H9 (cell line): ENCODE measurements at regions not wholly inside any gene's neighbourhood (a gene's known extent, or its start where the extent isn't known, plus 50 kb on each side); places are given as distances from the start of the nearest gene placed in this dataset.

ENCODE experiments used
- DNase-seq: peaks from one replicate; pipeline ENCODE4 v3.0.0-alpha.2; 2017
- H2AFZ ChIP-seq: one replicate; pipeline ENCODE4 v1.6.1; 2013; ENCODE audit warnings: mild to moderate bottlenecking, low read length, control low read depth, moderate library complexity
- H2AK5ac ChIP-seq: 2 replicates; pipeline ENCODE4 v1.6.1; 2013; ENCODE audit warnings: low read length, control low read depth, mixed read lengths; ENCODE audit not compliant: insufficient read length
- H2BK120ac ChIP-seq: one replicate; pipeline ENCODE4 v1.6.1; 2013; ENCODE audit warnings: low read depth, mild to moderate bottlenecking, low read length, control low read depth, inconsistent platforms; ENCODE audit not compliant: poor library complexity, severe bottlenecking
- H2BK12ac ChIP-seq: 2 replicates; pipeline ENCODE4 v1.6.1; 2013; ENCODE audit warnings: low read length, control low read depth, mixed read lengths, low read depth; ENCODE audit not compliant: insufficient read length
- H2BK15ac ChIP-seq: 2 replicates; pipeline ENCODE4 v1.6.1; 2013; ENCODE audit warnings: low read depth, low read length, control low read depth
- H2BK20ac ChIP-seq: one replicate; pipeline ENCODE4 v1.6.1; 2013; ENCODE audit warnings: low read depth, mild to moderate bottlenecking, low read length, control low read depth, inconsistent platforms; ENCODE audit not compliant: poor library complexity, severe bottlenecking
- H2BK5ac ChIP-seq: 2 replicates; pipeline ENCODE4 v1.6.1; 2013; ENCODE audit warnings: low read length, control low read depth, mixed read lengths; ENCODE audit not compliant: insufficient read length
- H3K14ac ChIP-seq: 2 replicates; pipeline ENCODE4 v1.6.1; 2013; ENCODE audit warnings: low read length, control low read depth; ENCODE audit not compliant: insufficient read depth
- H3K18ac ChIP-seq: 2 replicates; pipeline ENCODE4 v1.6.1; 2013; ENCODE audit warnings: low read depth, mild to moderate bottlenecking, mixed read lengths, low read length, control low read depth; ENCODE audit not compliant: insufficient read length
- H3K23ac ChIP-seq: 2 replicates; pipeline ENCODE4 v1.6.1; 2013; ENCODE audit warnings: low read length, control low read depth, mixed read lengths, low read depth; ENCODE audit not compliant: insufficient read length
- H3K23me2 ChIP-seq: 2 replicates; pipeline ENCODE4 v1.6.1; 2013; ENCODE audit warnings: low read depth, mild to moderate bottlenecking, mixed read lengths, low read length, control low read depth; ENCODE audit not compliant: insufficient read length, poor library complexity, severe bottlenecking
- H3K27ac ChIP-seq: 2 replicates; pipeline ENCODE4 v1.5.1; 2013; ENCODE audit warnings: low read length, control low read depth, mixed read lengths, low read depth; ENCODE audit not compliant: insufficient read length
- H3K27me3 ChIP-seq: 2 replicates; pipeline ENCODE4 v1.6.1; 2013; ENCODE audit warnings: low read length, control low read depth, inconsistent platforms; ENCODE audit not compliant: insufficient read depth
- H3K4ac ChIP-seq: 2 replicates; pipeline ENCODE4 v1.6.1; 2013; ENCODE audit warnings: low read depth, mild to moderate bottlenecking, control low read depth, inconsistent platforms, low read length, moderate library complexity
- H3K4me1 ChIP-seq: 2 replicates; pipeline ENCODE4 v1.6.1; 2013; ENCODE audit warnings: low read length, control low read depth, inconsistent platforms; ENCODE audit not compliant: insufficient read depth
- H3K4me2 ChIP-seq: 2 replicates; pipeline ENCODE4 v1.6.1; 2013; ENCODE audit warnings: low read length, control low read depth, mixed read lengths; ENCODE audit not compliant: insufficient read length, insufficient read depth
- H3K56ac ChIP-seq: 2 replicates; pipeline ENCODE4 v1.6.1; 2013; ENCODE audit warnings: low read depth, mild to moderate bottlenecking, mixed read lengths, low read length, control low read depth; ENCODE audit not compliant: insufficient read length
- H3K79me1 ChIP-seq: 2 replicates; pipeline ENCODE4 v1.6.1; 2013; ENCODE audit warnings: low read depth, mild to moderate bottlenecking, moderate library complexity, low read length, control low read depth, inconsistent platforms; ENCODE audit not compliant: insufficient read depth, poor library complexity, severe bottlenecking
- H3K79me2 ChIP-seq: 2 replicates; pipeline ENCODE4 v1.6.1; 2013; ENCODE audit warnings: low read length, control low read depth, inconsistent platforms; ENCODE audit not compliant: insufficient read depth
- H3K9ac ChIP-seq: 2 replicates; pipeline ENCODE4 v1.6.1; 2013; ENCODE audit warnings: low read length, control low read depth, mixed read lengths; ENCODE audit not compliant: insufficient read length; ENCODE audit errors: extremely low read depth
- H3K9me3 ChIP-seq: one replicate; pipeline ENCODE4 v1.6.1; 2013; ENCODE audit warnings: low read depth, low read length, inconsistent platforms; ENCODE audit not compliant: control insufficient read depth
- H3T11ph ChIP-seq: one replicate; pipeline ENCODE4 v1.6.1; 2013; ENCODE audit warnings: mild to moderate bottlenecking, low read length, control low read depth, inconsistent platforms
- H4K20me1 ChIP-seq: one replicate; pipeline ENCODE4 v1.6.1; 2013; ENCODE audit not compliant: control insufficient read depth, insufficient read length, insufficient read depth
- H4K5ac ChIP-seq: 2 replicates; pipeline ENCODE4 v1.6.1; 2013; ENCODE audit warnings: low read depth, mild to moderate bottlenecking, mixed read lengths, low read length, control low read depth; ENCODE audit not compliant: insufficient read length
- H4K8ac ChIP-seq: replicated peaks from 2 replicates; pipeline ENCODE4 v1.6.1; 2013; ENCODE audit warnings: low read length, control low read depth, mixed read lengths, low read depth; ENCODE audit not compliant: insufficient read length
- H4K91ac ChIP-seq: 2 replicates; pipeline ENCODE4 v1.6.1; 2013; ENCODE audit warnings: low read depth, mild to moderate bottlenecking, moderate library complexity, mixed read lengths, low read length, control low read depth; ENCODE audit not compliant: insufficient read length
- H3K27ac Mint-ChIP-seq, 3 experiments: 2 replicates in 2 of 3; 3 replicates in 1 of 3; pipeline ENCODE4 v1.8.0; 2020 to 2021; ENCODE audit warnings: mixed read lengths in 3 of 3, mild to moderate bottlenecking in 1 of 3, moderate library complexity in 1 of 3
- H3K27me3 Mint-ChIP-seq: 2 replicates; pipeline ENCODE4 v1.8.0; 2021; ENCODE audit warnings: low read depth, mild to moderate bottlenecking, moderate library complexity, mixed read lengths
- H3K36me3 Mint-ChIP-seq, 3 experiments: 2 replicates in 2 of 3; 3 replicates in 1 of 3; pipeline ENCODE4 v1.8.0; 2020 to 2021; ENCODE audit warnings: low read depth in 3 of 3, mixed read lengths in 3 of 3; ENCODE audit not compliant: insufficient read depth in 1 of 3
- H3K4me1 Mint-ChIP-seq, 2 experiments: 2 replicates each; pipeline ENCODE4 v1.8.0; 2020; ENCODE audit warnings: mixed read lengths in 2 of 2
- H3K4me3 Mint-ChIP-seq, 2 experiments: 2 replicates in 1 of 2; 3 replicates in 1 of 2; pipeline ENCODE4 v1.8.0; 2020 to 2021; ENCODE audit warnings: mild to moderate bottlenecking in 2 of 2, mixed read lengths in 2 of 2, moderate library complexity in 1 of 2
- H3K9me3 Mint-ChIP-seq, 2 experiments: 2 replicates in 1 of 2; 3 replicates in 1 of 2; pipeline ENCODE4 v1.8.0; 2020; ENCODE audit warnings: mild to moderate bottlenecking in 2 of 2, mixed read lengths in 2 of 2, moderate library complexity in 1 of 2
- CTCF ChIP-seq: fragments of 200-600 bp; sonication (generic); conservative IDR thresholded peaks from 3 replicates; pipeline ENCODE4 v1.8.0; 2021; ENCODE audit warnings: antibody characterized with exemption, mild to moderate bottlenecking

DNA sequence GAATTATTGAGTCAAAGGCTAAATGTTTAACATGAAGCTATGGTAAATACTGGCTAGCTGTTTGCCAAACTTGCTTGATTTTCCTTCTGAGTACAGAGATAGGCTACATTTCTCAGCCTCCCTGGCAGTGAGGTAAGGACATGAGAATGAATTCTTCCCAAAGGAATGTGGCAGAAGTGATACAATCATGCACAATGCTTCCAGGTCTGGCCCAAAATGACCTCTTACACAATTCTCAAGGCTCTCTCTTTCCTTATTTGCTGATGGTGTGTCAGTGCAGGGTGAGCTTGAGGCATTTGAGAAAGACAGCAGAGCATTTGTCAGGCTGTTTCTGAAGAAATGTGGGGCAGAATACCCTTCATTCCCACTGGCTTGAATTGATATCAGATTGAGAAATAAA is 95.6 kb upstream of the NABP1 start:
- no peak for TF ChIP-seq CTCF
- no peak overlapping the region for H3K9ac ChIP-seq
- H2AK5ac ChIP-seq: no peak overlapping the region
- no peak overlapping the region for H3K14ac ChIP-seq
- Mint-ChIP-seq H3K4me3 (no peak overlapping the region), H3K4me1 (no peaks in the 10 kb centered on the region), H3K36me3 (no peaks in the 10 kb centered on the region), H3K9me3 (no peaks in the 10 kb centered on the region), H3K27ac (no peak overlapping the region; a peak in 1 of 7 replicates), H3K27me3 (0 out of 2 replicates have a peak, but pooled peaks cover 2% of the 10 kb centered on the region)
- H3K4me1 ChIP-seq: no peaks in the 10 kb centered on the region
- H2BK12ac ChIP-seq: no peak overlapping the region
- H3K79me2 ChIP-seq: no peaks in the 10 kb centered on the region
- no peak overlapping the region for H2BK20ac ChIP-seq
- H3K79me1 ChIP-seq: no peaks in the 10 kb centered on the region
- H2BK5ac ChIP-seq: no peak overlapping the region
- no peaks in the 10 kb centered on the region for H3K9me3 ChIP-seq
- H3K23ac ChIP-seq: no peak overlapping the region
- DNase-seq: no peak
- H4K5ac ChIP-seq: no peak overlapping the region
- H2BK15ac ChIP-seq: no peak overlapping the region
- no peak overlapping the region for H3K56ac ChIP-seq
- no peak overlapping the region for H4K8ac ChIP-seq
- no peak overlapping the region for H3K27ac ChIP-seq
- H3K4me2 ChIP-seq: no peak overlapping the region
- H2BK120ac ChIP-seq: no peak overlapping the region
- H2AFZ ChIP-seq: no peak overlapping the region
- H3K18ac ChIP-seq: no peak overlapping the region
- H4K20me1 ChIP-seq: no peaks in the 10 kb centered on the region
- H3K23me2 ChIP-seq: no peaks in the 10 kb centered on the region
- no peaks in the 10 kb centered on the region for H3K27me3 ChIP-seq
- H3T11ph ChIP-seq: no peak overlapping the region
- no peak overlapping the region for H3K4ac ChIP-seq
- H4K91ac ChIP-seq: no peak overlapping the region
